WTC11 (cell line): ENCODE measurements at regions not wholly inside any gene's neighbourhood (a gene's known extent, or its start where the extent isn't known, plus 50 kb on each side); places are given as distances from the start of the nearest gene placed in this dataset.

Source experiments
- ATAC-seq: fragments of 200-7000 bp; cut with Tn5 transposase; 2 replicates; pipeline ENCODE4 v1.10.0; 2021; ENCODE audit warnings: mild to moderate bottlenecking, moderate library complexity
- CTCF ChIA-PET: fragments of 300-600 bp; sonication (Branson Sonifier 250); formaldehyde crosslinking; loops from one replicate; lab custom pipeline; 2021; ENCODE audit warnings: antibody characterized with exemption; lab: Charles Lee
- POLR2A ChIA-PET: fragments of 350-600 bp; sonication (Branson Sonifier 250); formaldehyde crosslinking; loops from one replicate; lab custom pipeline; 2021; ENCODE audit warnings: antibody characterized with exemption; lab: Charles Lee
- DNase-seq: peaks from one replicate; pipeline ENCODE4 v3.0.0; 2021; ENCODE audit warnings: low spot score
- H3K27ac Mint-ChIP-seq: 2 replicates; pipeline ENCODE4 v1.8.0; 2021; ENCODE audit warnings: mixed read lengths
- H3K27me3 Mint-ChIP-seq: 2 replicates; pipeline ENCODE4 v1.8.0; 2021; ENCODE audit warnings: low read depth, mild to moderate bottlenecking, moderate library complexity, mixed read lengths
- H3K36me3 Mint-ChIP-seq: 2 replicates; pipeline ENCODE4 v1.8.0; 2021; ENCODE audit warnings: mixed read lengths
- H3K4me1 Mint-ChIP-seq: 2 replicates; pipeline ENCODE4 v1.8.0; 2022; ENCODE audit warnings: mixed read lengths
- H3K4me3 Mint-ChIP-seq: 2 replicates; pipeline ENCODE4 v1.8.0; 2021; ENCODE audit warnings: mild to moderate bottlenecking, moderate library complexity, mixed read lengths
- H3K9me3 Mint-ChIP-seq: 2 replicates; pipeline ENCODE4 v1.8.0; 2021; ENCODE audit warnings: mixed read lengths
- ELF4 ChIP-seq: sonication (generic); formaldehyde crosslinking; IDR thresholded peaks from 2 replicates; pipeline ENCODE4 v1.8.1; 2022; ENCODE audit warnings: low read depth, mild to moderate bottlenecking, moderate library complexity, missing genetic modification reagents
- FOXJ3 ChIP-seq: sonication (generic); formaldehyde crosslinking; IDR thresholded peaks from 2 replicates; pipeline ENCODE4 v1.9.0; 2021; ENCODE audit warnings: missing genetic modification reagents, mild to moderate bottlenecking, borderline replicate concordance
- GTF2I ChIP-seq: fragments of 250-450 bp; sonication (Bioruptor Pico); conservative IDR thresholded peaks from 2 replicates; pipeline ENCODE4 v1.4.0; 2021; ENCODE audit warnings: mild to moderate bottlenecking
- JAZF1 ChIP-seq: fragments of 250-450 bp; sonication (Bioruptor Pico); IDR thresholded peaks from 2 replicates; pipeline ENCODE4 v1.9.0; 2021; ENCODE audit warnings: moderate library complexity, mild to moderate bottlenecking, inconsistent platforms
- JUN ChIP-seq: sonication (generic); formaldehyde crosslinking; IDR thresholded peaks from 2 replicates; pipeline ENCODE4 v1.8.0; 2023; ENCODE audit warnings: mild to moderate bottlenecking, missing genetic modification reagents
- MYBL2 ChIP-seq: sonication (generic); formaldehyde crosslinking; IDR thresholded peaks from 2 replicates; pipeline ENCODE4 v1.8.1; 2023; ENCODE audit warnings: mild to moderate bottlenecking, moderate library complexity, missing genetic modification reagents
- NFE2L1 ChIP-seq: sonication (generic); formaldehyde crosslinking; IDR thresholded peaks from 2 replicates; pipeline ENCODE4 v1.8.1; 2023; ENCODE audit warnings: missing genetic modification reagents
- NR3C1 ChIP-seq: sonication (generic); formaldehyde crosslinking; conservative IDR thresholded peaks from 2 replicates; pipeline ENCODE4 v1.8.1; 2023; ENCODE audit warnings: low read depth, mild to moderate bottlenecking, missing genetic modification reagents
- PRRX2 ChIP-seq: fragments of 250-450 bp; sonication (Bioruptor Pico); IDR thresholded peaks from 2 replicates; pipeline ENCODE4 v1.8.0; 2021; ENCODE audit warnings: mild to moderate bottlenecking
- SP1 ChIP-seq: sonication (generic); formaldehyde crosslinking; conservative IDR thresholded peaks from 2 replicates; pipeline ENCODE4 v1.8.1; 2022; ENCODE audit warnings: missing genetic modification reagents
- TEAD1 ChIP-seq: sonication (generic); formaldehyde crosslinking; IDR thresholded peaks from 2 replicates; pipeline ENCODE4 v1.8.0; 2022; ENCODE audit warnings: mild to moderate bottlenecking, missing genetic modification reagents
- TEAD4 ChIP-seq: sonication (generic); formaldehyde crosslinking; IDR thresholded peaks from 2 replicates; pipeline ENCODE4 v1.8.0; 2022; ENCODE audit warnings: mild to moderate bottlenecking, missing genetic modification reagents
- ZBTB21 ChIP-seq: sonication (generic); formaldehyde crosslinking; IDR thresholded peaks from 2 replicates; pipeline ENCODE4 v1.8.1; 2023; ENCODE audit warnings: mild to moderate bottlenecking, missing genetic modification reagents, borderline replicate concordance
- ZNF138 ChIP-seq: sonication (generic); formaldehyde crosslinking; conservative IDR thresholded peaks from 2 replicates; pipeline ENCODE4 v1.8.1; 2022; ENCODE audit warnings: mild to moderate bottlenecking, moderate library complexity, missing genetic modification reagents
- TF ChIP-seq, protein P1 (sequence below): sonication (generic); formaldehyde crosslinking; IDR thresholded peaks from 2 replicates; pipeline ENCODE4 v1.8.1; 2023; ENCODE audit warnings: mild to moderate bottlenecking, missing genetic modification reagents, borderline replicate concordance
- TF ChIP-seq, protein P2 (sequence below): sonication (generic); formaldehyde crosslinking; IDR thresholded peaks from 2 replicates; pipeline ENCODE4 v1.8.0; 2023; ENCODE audit warnings: mild to moderate bottlenecking, missing genetic modification reagents
- TF ChIP-seq, protein P3 (sequence below): fragments of 250-450 bp; sonication (Bioruptor Pico); conservative IDR thresholded peaks from 2 replicates; pipeline ENCODE4 v1.9.0; 2021; ENCODE audit warnings: mild to moderate bottlenecking
- TF ChIP-seq, protein P4 (sequence below): sonication (generic); formaldehyde crosslinking; IDR thresholded peaks from 2 replicates; pipeline ENCODE4 v1.8.1; 2023; ENCODE audit warnings: mild to moderate bottlenecking, missing genetic modification reagents, moderate library complexity
- TF ChIP-seq, protein P5 (sequence below): sonication (generic); formaldehyde crosslinking; IDR thresholded peaks from 2 replicates; pipeline ENCODE4 v1.8.1; 2023; ENCODE audit warnings: mild to moderate bottlenecking, missing genetic modification reagents
- TF ChIP-seq, protein P6 (sequence below): fragments of 250-450 bp; sonication (Bioruptor Pico); IDR thresholded peaks from 2 replicates; pipeline ENCODE4 v1.9.0; 2021; ENCODE audit warnings: mild to moderate bottlenecking
- TF ChIP-seq, protein P7 (sequence below): sonication (generic); formaldehyde crosslinking; IDR thresholded peaks from 2 replicates; pipeline ENCODE4 v1.8.0; 2022; ENCODE audit warnings: mild to moderate bottlenecking, missing genetic modification reagents

DNA sequence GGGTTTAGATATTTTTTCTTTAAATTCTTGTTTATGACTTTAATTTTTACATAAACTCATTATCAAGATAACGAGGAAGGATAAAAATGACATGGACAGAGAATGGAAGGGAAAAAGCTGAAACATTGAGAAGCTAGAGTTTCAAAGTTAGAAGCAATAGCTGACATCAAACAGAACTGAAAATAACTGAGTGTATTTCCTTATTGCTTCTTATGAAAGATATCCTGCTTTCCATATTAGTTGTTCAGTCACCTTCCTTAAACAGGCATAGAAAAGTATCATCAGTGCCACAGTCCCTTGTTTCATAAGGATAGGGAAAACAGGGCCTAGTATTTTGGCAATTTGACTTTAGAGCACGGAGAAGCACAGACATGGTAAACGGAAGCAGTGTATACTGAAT lies 460.5 kb upstream of the GHITM start (continued):
- TF ChIP-seq, protein P1, sequence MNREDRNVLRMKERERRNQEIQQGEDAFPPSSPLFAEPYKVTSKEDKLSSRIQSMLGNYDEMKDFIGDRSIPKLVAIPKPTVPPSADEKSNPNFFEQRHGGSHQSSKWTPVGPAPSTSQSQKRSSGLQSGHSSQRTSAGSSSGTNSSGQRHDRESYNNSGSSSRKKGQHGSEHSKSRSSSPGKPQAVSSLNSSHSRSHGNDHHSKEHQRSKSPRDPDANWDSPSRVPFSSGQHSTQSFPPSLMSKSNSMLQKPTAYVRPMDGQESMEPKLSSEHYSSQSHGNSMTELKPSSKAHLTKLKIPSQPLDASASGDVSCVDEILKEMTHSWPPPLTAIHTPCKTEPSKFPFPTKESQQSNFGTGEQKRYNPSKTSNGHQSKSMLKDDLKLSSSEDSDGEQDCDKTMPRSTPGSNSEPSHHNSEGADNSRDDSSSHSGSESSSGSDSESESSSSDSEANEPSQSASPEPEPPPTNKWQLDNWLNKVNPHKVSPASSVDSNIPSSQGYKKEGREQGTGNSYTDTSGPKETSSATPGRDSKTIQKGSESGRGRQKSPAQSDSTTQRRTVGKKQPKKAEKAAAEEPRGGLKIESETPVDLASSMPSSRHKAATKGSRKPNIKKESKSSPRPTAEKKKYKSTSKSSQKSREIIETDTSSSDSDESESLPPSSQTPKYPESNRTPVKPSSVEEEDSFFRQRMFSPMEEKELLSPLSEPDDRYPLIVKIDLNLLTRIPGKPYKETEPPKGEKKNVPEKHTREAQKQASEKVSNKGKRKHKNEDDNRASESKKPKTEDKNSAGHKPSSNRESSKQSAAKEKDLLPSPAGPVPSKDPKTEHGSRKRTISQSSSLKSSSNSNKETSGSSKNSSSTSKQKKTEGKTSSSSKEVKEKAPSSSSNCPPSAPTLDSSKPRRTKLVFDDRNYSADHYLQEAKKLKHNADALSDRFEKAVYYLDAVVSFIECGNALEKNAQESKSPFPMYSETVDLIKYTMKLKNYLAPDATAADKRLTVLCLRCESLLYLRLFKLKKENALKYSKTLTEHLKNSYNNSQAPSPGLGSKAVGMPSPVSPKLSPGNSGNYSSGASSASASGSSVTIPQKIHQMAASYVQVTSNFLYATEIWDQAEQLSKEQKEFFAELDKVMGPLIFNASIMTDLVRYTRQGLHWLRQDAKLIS = no peak
- TF ChIP-seq ZNF138 (no peak), NR3C1 (CRISPR knock-in tag) (no peak), TEAD1 (CRISPR knock-in tag) (no peak), MYBL2 (CRISPR knock-in tag) (no peak), PRRX2 (no peak), FOXJ3 (CRISPR knock-in tag) (no peak), ZBTB21 (CRISPR knock-in tag) (no peak), JUN (CRISPR knock-in tag) (no peak), NFE2L1 (no peak), SP1 (CRISPR knock-in tag) (no peak)
- TF ChIP-seq, protein P2, sequence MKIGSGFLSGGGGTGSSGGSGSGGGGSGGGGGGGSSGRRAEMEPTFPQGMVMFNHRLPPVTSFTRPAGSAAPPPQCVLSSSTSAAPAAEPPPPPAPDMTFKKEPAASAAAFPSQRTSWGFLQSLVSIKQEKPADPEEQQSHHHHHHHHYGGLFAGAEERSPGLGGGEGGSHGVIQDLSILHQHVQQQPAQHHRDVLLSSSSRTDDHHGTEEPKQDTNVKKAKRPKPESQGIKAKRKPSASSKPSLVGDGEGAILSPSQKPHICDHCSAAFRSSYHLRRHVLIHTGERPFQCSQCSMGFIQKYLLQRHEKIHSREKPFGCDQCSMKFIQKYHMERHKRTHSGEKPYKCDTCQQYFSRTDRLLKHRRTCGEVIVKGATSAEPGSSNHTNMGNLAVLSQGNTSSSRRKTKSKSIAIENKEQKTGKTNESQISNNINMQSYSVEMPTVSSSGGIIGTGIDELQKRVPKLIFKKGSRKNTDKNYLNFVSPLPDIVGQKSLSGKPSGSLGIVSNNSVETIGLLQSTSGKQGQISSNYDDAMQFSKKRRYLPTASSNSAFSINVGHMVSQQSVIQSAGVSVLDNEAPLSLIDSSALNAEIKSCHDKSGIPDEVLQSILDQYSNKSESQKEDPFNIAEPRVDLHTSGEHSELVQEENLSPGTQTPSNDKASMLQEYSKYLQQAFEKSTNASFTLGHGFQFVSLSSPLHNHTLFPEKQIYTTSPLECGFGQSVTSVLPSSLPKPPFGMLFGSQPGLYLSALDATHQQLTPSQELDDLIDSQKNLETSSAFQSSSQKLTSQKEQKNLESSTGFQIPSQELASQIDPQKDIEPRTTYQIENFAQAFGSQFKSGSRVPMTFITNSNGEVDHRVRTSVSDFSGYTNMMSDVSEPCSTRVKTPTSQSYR (CRISPR knock-in tag) = no peak
- TF ChIP-seq, protein P3, sequence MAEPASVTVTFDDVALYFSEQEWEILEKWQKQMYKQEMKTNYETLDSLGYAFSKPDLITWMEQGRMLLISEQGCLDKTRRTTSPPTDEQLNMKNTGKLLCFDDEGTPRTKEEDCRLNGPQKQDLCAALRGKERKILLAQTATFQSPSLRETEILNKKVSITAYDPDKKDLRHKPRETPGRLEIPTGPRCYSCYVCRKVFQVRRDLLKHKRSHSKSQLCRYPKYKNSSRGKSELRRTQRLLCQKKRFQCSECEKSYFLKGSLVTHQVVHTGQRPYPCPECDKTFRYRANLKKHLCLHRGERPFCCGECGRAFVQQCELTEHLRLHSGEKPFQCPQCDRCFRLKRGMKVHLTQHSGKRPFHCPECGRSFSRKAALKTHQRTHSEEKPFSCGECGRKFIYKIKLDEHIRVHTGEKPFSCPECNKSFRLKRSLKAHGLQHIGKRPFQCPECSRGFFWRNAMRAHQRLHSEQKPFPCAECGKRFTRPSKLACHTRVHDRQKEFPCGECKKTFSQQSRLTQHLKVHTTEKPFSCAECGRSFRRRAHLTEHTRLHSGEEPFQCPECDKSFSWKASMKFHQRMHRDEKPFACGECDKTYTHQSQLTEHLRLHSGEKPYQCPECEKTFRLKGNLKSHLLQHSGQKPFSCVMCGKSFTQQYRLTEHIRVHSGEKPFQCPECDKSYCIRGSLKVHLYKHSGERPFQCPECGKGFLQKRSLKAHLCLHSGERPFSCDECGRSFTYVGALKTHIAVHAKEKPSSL = no peak

DNA sequence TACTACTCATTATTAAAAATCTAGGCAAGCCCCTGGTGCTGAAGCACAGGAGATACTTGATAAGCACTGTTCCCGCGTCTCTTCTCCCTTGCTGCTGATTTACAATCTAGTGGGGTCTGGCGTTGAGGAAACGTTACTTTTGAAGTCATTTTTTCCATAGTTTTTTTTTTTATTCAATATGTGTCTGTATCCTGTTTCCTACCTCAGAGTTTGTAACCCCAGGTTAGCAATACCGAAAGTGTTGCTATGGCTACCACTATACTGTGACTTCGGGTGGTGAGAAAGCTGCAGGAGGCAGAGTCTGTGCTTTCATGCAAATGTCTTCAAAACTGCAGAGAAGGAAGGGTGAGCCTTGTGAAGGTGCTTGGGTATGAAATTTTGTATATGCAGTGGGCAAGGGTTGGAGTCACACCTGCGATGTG lies 458.8 kb upstream of the GHITM start:
- POLR2A ChIA-PET = no interaction called here
- H3K27ac Mint-ChIP-seq = no peak overlapping the region
- H3K4me1 Mint-ChIP-seq = peaks cover 6% of the 10 kb centered on the region
- DNase-seq (no peak), ATAC-seq (peak; percentile 30; the same call in 1 of the 2 replicates)
- H3K27me3 Mint-ChIP-seq = no peaks in the 10 kb centered on the region
- no peak overlapping the region for H3K4me3 Mint-ChIP-seq
- H3K9me3 Mint-ChIP-seq = no peaks in the 10 kb centered on the region
- no peaks in the 10 kb centered on the region for H3K36me3 Mint-ChIP-seq
- CTCF ChIA-PET = no interaction called here
- TF ChIP-seq, protein P1 = no peak
- TF ChIP-seq NR3C1 (CRISPR knock-in tag) = no peak
- no peak for TF ChIP-seq PRRX2
- TF ChIP-seq, protein P4, sequence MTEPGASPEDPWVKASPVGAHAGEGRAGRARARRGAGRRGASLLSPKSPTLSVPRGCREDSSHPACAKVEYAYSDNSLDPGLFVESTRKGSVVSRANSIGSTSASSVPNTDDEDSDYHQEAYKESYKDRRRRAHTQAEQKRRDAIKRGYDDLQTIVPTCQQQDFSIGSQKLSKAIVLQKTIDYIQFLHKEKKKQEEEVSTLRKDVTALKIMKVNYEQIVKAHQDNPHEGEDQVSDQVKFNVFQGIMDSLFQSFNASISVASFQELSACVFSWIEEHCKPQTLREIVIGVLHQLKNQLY (CRISPR knock-in tag) = no peak
- no peak for TF ChIP-seq GTF2I (CRISPR knock-in tag)
- no peak for TF ChIP-seq JAZF1 (CRISPR knock-in tag)
- no peak for TF ChIP-seq TEAD4
- TF ChIP-seq, protein P5, sequence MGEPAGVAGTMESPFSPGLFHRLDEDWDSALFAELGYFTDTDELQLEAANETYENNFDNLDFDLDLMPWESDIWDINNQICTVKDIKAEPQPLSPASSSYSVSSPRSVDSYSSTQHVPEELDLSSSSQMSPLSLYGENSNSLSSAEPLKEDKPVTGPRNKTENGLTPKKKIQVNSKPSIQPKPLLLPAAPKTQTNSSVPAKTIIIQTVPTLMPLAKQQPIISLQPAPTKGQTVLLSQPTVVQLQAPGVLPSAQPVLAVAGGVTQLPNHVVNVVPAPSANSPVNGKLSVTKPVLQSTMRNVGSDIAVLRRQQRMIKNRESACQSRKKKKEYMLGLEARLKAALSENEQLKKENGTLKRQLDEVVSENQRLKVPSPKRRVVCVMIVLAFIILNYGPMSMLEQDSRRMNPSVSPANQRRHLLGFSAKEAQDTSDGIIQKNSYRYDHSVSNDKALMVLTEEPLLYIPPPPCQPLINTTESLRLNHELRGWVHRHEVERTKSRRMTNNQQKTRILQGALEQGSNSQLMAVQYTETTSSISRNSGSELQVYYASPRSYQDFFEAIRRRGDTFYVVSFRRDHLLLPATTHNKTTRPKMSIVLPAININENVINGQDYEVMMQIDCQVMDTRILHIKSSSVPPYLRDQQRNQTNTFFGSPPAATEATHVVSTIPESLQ (CRISPR knock-in tag) = no peak
- TF ChIP-seq FOXJ3 (CRISPR knock-in tag) = no peak
- TF ChIP-seq MYBL2 (CRISPR knock-in tag) = no peak
- no peak for TF ChIP-seq ELF4 (CRISPR knock-in tag)
- no peak for TF ChIP-seq SP1 (CRISPR knock-in tag)
- TF ChIP-seq, protein P6, sequence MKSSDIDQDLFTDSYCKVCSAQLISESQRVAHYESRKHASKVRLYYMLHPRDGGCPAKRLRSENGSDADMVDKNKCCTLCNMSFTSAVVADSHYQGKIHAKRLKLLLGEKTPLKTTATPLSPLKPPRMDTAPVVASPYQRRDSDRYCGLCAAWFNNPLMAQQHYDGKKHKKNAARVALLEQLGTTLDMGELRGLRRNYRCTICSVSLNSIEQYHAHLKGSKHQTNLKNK = no peak
- TF ChIP-seq, protein P7, sequence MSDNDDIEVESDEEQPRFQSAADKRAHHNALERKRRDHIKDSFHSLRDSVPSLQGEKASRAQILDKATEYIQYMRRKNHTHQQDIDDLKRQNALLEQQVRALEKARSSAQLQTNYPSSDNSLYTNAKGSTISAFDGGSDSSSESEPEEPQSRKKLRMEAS (CRISPR knock-in tag) = no peak
